Right cardiac atrium (tissue), 5 donors: ENCODE measurements at regions not wholly inside any gene's neighbourhood (a gene's known extent, or its start where the extent isn't known, plus 50 kb on each side); places are given as distances from the start of the nearest gene placed in this dataset.

ENCODE experiments used
- ATAC-seq, 2 donors: fragments of 200-7000 bp; cut with Tn5 transposase; one replicate each; pipeline versions ENCODE4 v1.8.0 to v1.9.1; 2020; ENCODE audit warnings: moderate library complexity in 2 of 2, mild to moderate bottlenecking in 1 of 2
- DNase-seq, 3 donors: peaks; one replicate each; pipeline ENCODE4 v3.0.0-alpha.2; 2020
- H3K27ac ChIP-seq: one replicate; pipeline ENCODE4 v1.5.1; 2013; ENCODE audit warnings: mild to moderate bottlenecking, low read length, control low read depth, moderate library complexity
- H3K27me3 ChIP-seq: one replicate; pipeline ENCODE4 v1.6.1; 2013; ENCODE audit not compliant: control insufficient read depth, insufficient read depth
- H3K4me1 ChIP-seq: one replicate; pipeline ENCODE4 v1.6.1; 2013; ENCODE audit warnings: low read length; ENCODE audit not compliant: control insufficient read depth, insufficient read depth
- H3K4me3 ChIP-seq: one replicate; pipeline ENCODE4 v1.5.1; 2013; ENCODE audit warnings: low read length, control low read depth
- H3K9me3 ChIP-seq: one replicate; pipeline ENCODE4 v1.6.1; 2013; ENCODE audit warnings: low read length; ENCODE audit not compliant: control insufficient read depth
- WGBS: extraction: QIAGEN DNeasy Blood & Tissue Kit; methylation state at CpG from one replicate; pipeline ENCODE4 v1.1.7; 2013; 5-methylcytosine and 5-hydroxymethylcytosine counted together
- intact Hi-C, 4 donors: fragments of 100-400 bp; cut with DNase I; formaldehyde crosslinking; loops; one replicate each; pipeline versions ENCODE4 v1.11.0 to v1.14.0; 2022 to 2023
- donor health status: healthy with polysubstance abuse.
- donor health status: DM: no; HTN: yes; CAD: no.
- donor health status: DM: no; HTN: no; CAD: no.
- donor health status: DM: no; HTN: yes; CAD: no; lungs with severe emphysema.
- donor health status: DM: yes; HTN: yes; CAD: no.

GRCh38 chr17:15042311-15042710, 222.8 kb downstream of the PMP22 start:
- WGBS, result 79% methylated on average over 6 of the region's 6 CpGs
- H3K4me1 ChIP-seq, result no peaks in the 10 kb centered on the region
- H3K4me3 ChIP-seq, result no peak overlapping the region
- no peaks in the 10 kb centered on the region for H3K27me3 ChIP-seq
- no peaks in the 10 kb centered on the region for H3K9me3 ChIP-seq
- no peak overlapping the region for H3K27ac ChIP-seq
- no peak for DNase-seq
- intact Hi-C loops, result no loop called here
- no peak for ATAC-seq

GRCh38 chr17:15039366-15039765, 225.8 kb downstream of the PMP22 start:
- intact Hi-C loops, result no loop called here
- no peaks in the 10 kb centered on the region for H3K9me3 ChIP-seq
- WGBS, result 85% methylated on average over 1 of the region's 1 CpG
- ATAC-seq, result no peak
- H3K27me3 ChIP-seq, result no peaks in the 10 kb centered on the region
- no peak overlapping the region for H3K27ac ChIP-seq
- no peak overlapping the region for H3K4me3 ChIP-seq
- no peak for DNase-seq
- no peaks in the 10 kb centered on the region for H3K4me1 ChIP-seq

- 64% methylated on average over 5 of the region's 5 CpGs for WGBS
- H3K4me3 ChIP-seq, result no peak overlapping the region
- H3K9me3 ChIP-seq, result no peaks in the 10 kb centered on the region
- no peak for ATAC-seq
- intact Hi-C loops, result no loop called here
- DNase-seq, result no peak
- H3K27me3 ChIP-seq, result no peaks in the 10 kb centered on the region
- no peak overlapping the region for H3K27ac ChIP-seq
- no peaks in the 10 kb centered on the region for H3K4me1 ChIP-seq
Observed at GRCh38 chr17:15038656-15039055, 226.5 kb downstream of the PMP22 start.

GRCh38 chr17:15036238-15036637, 228.9 kb downstream of the PMP22 start:
- WGBS, result 64% methylated on average over 8 of the region's 8 CpGs
- H3K27ac ChIP-seq, result no peak overlapping the region
- no peaks in the 10 kb centered on the region for H3K4me1 ChIP-seq
- no peak overlapping the region for H3K4me3 ChIP-seq
- no peak for ATAC-seq
- H3K27me3 ChIP-seq, result no peaks in the 10 kb centered on the region
- DNase-seq, result no peak
- H3K9me3 ChIP-seq, result no peaks in the 10 kb centered on the region
- intact Hi-C loops, result no loop called here

- 63% methylated on average over 3 of the region's 3 CpGs for WGBS
Observed at GRCh38 chr17:15031975-15032374, 233.2 kb downstream of the PMP22 start.

GRCh38 chr17:15029469-15029868, 235.7 kb downstream of the PMP22 start:
- Histone ChIP-seq H3K27me3 (no peaks in the 10 kb centered on the region), H3K9me3 (no peaks in the 10 kb centered on the region), H3K4me3 (no peak overlapping the region), H3K4me1 (no peaks in the 10 kb centered on the region), H3K27ac (no peak overlapping the region)
- intact Hi-C loops, result no loop called here
- no peak for DNase-seq
- no peak for ATAC-seq
- 64% methylated on average over 1 of the region's 1 CpG for WGBS

More at GRCh38 chr17:15031975-15032374, 233.2 kb downstream of the PMP22 start:
- Histone ChIP-seq H3K27ac (no peak overlapping the region), H3K27me3 (no peaks in the 10 kb centered on the region), H3K4me3 (no peak overlapping the region), H3K9me3 (no peaks in the 10 kb centered on the region), H3K4me1 (no peaks in the 10 kb centered on the region)
- DNase-seq (no peak), ATAC-seq (no peak)
- intact Hi-C loops, result no loop called here

GRCh38 chr17:15027853-15028252, 237.3 kb downstream of the PMP22 start:
- Histone ChIP-seq H3K27me3 (no peaks in the 10 kb centered on the region), H3K27ac (no peak overlapping the region), H3K4me3 (no peak overlapping the region), H3K4me1 (no peaks in the 10 kb centered on the region), H3K9me3 (no peaks in the 10 kb centered on the region)
- DNase-seq (no peak), ATAC-seq (no peak)
- intact Hi-C loops, result no loop called here
- 91% methylated on average over 1 of the region's 1 CpG for WGBS

- Histone ChIP-seq H3K27me3 (no peaks in the 10 kb centered on the region), H3K4me3 (no peak overlapping the region), H3K4me1 (no peaks in the 10 kb centered on the region), H3K27ac (no peak overlapping the region), H3K9me3 (no peaks in the 10 kb centered on the region)
- WGBS, result 68% methylated on average over 2 of the region's 2 CpGs
- ATAC-seq (no peak), DNase-seq (no peak)
- intact Hi-C loops, result no loop called here
Observed at GRCh38 chr17:15026088-15026487, 239.0 kb downstream of the PMP22 start.

- intact Hi-C loops, result no loop called here
- Histone ChIP-seq H3K27ac (no peak overlapping the region), H3K9me3 (no peaks in the 10 kb centered on the region), H3K4me3 (no peak overlapping the region), H3K4me1 (no peaks in the 10 kb centered on the region), H3K27me3 (no peaks in the 10 kb centered on the region)
- DNase-seq (no peak), ATAC-seq (no peak)
- WGBS, result 85% methylated on average over 10 of the region's 10 CpGs
Observed at GRCh38 chr17:15023589-15024336, 241.4 kb downstream of the PMP22 start.

GRCh38 chr17:15019158-15019557, 246.0 kb downstream of the PMP22 start:
- H3K9me3 ChIP-seq, result no peaks in the 10 kb centered on the region

GRCh38 chr17:15012351-15012980, 252.7 kb downstream of the PMP22 start:
- H3K27me3 ChIP-seq, result no peaks in the 10 kb centered on the region
- H3K4me3 ChIP-seq, result no peak overlapping the region
- WGBS, result 38% methylated on average over 6 of the region's 6 CpGs
- DNase-seq (no peak), ATAC-seq (no peak)
- intact Hi-C loops, result no loop called here
- no peaks in the 10 kb centered on the region for H3K9me3 ChIP-seq
- no peaks in the 10 kb centered on the region for H3K4me1 ChIP-seq
- H3K27ac ChIP-seq, result no peak overlapping the region

More at GRCh38 chr17:15019158-15019557, 246.0 kb downstream of the PMP22 start:
- Histone ChIP-seq H3K4me1 (no peaks in the 10 kb centered on the region), H3K27me3 (no peaks in the 10 kb centered on the region), H3K4me3 (no peak overlapping the region), H3K27ac (no peak overlapping the region)
- WGBS, result 91% methylated on average over 3 of the region's 3 CpGs
- intact Hi-C loops, result no loop called here
- DNase-seq (no peak), ATAC-seq (no peak)
